ENCODE measurements at regions not wholly inside any gene's neighbourhood (a gene's known extent, or its start where the extent isn't known, plus 50 kb on each side); places are given as distances from the start of the nearest gene placed in this dataset.

DNA sequence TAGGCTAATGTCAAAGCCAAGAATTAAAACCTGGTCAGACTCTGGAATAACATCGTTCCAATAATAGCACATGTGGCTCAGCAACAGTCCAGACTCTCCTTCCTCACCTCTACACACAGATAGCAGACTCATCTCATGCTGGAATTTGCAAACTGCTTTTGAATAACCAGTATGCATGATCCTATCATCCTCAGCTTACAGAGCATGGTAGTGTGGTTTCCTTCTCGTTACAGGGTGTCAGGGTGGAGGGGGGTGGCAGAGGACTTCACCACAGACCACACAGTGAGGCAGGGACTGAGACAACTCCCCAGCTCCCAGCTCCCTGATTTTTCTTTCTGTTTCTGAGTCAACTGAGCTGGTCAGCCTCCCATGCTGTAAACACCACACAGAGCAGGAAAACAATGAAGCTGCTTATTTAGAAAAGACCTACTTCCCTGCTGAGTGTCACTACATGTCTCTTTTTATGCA is 101.6 kb downstream of the RPL22L1 start:
- Histone ChIP-seq H2AFZ (ENCODE audit: insufficient read depth, low read depth, low read length, poor library complexity, severe bottlenecking) (no peak overlapping the region), H3K27ac (ENCODE audit: low read length in 2 of 2) (no peak overlapping the region), H3K27me3 (replicated peaks in 1 of 4; ENCODE audit: control extremely low read depth in 1 of 4, control insufficient read depth in 3 of 4, insufficient read depth in 4 of 4, low read length in 3 of 4) (peaks cover 0 to 3% (median 1%) of the 10 kb centered on the region in 4 experiments), H3K4me1 (ENCODE audit: control insufficient read depth in 2 of 2, insufficient read depth in 2 of 2, low read length in 2 of 2) (no peaks in the 10 kb centered on the region), H3K9me3 (ENCODE audit: control extremely low read depth in 1 of 3, control insufficient read depth in 2 of 3, insufficient read depth in 1 of 3, low read length in 2 of 3) (no peaks in the 10 kb centered on the region), H4K20me1 (ENCODE audit: control insufficient read depth, insufficient read depth, low read length, poor library complexity, severe bottlenecking) (no peaks in the 10 kb centered on the region), H3K4me2 (replicated peaks; ENCODE audit: low read depth, low read length, poor library complexity, severe bottlenecking) (no peak overlapping the region), H3K36me3 (replicated peaks in 1 of 2; ENCODE audit: control extremely low read depth in 1 of 2, control insufficient read depth in 1 of 2, extremely low read depth in 1 of 2, insufficient read depth in 2 of 2, low read length in 1 of 2) (no peaks in the 10 kb centered on the region), H3K79me2 (ENCODE audit: control insufficient read depth, insufficient read depth, low read length) (no peaks in the 10 kb centered on the region), H3K4me3 (ENCODE audit: control extremely low read depth in 1 of 5, extremely low read depth in 1 of 5, insufficient read depth in 1 of 5, low read depth in 2 of 5, low read length in 4 of 5) (no peak overlapping the region), H3K9ac (ENCODE audit: low read length) (no peak overlapping the region)
- WGBS (ENCODE audit: insufficient coverage), result 100% methylated on average over 1 of the region's 2 CpGs
- CTCF ChIA-PET, result interaction anchor here (0.6 kb wide), 1 partner anchor 268 kb away, joined by 3 read pairs; no protein-coding TSS in a partner anchor
- POLR2A ChIA-PET, result no interaction called here
- TF ChIP-seq EZH2 (IDR thresholded peaks at IDR 0.05; ENCODE audit: borderline replicate concordance, insufficient read depth, low read depth, low read length, poor library complexity, severe bottlenecking), result no peak
- TF ChIP-seq, protein P1, sequence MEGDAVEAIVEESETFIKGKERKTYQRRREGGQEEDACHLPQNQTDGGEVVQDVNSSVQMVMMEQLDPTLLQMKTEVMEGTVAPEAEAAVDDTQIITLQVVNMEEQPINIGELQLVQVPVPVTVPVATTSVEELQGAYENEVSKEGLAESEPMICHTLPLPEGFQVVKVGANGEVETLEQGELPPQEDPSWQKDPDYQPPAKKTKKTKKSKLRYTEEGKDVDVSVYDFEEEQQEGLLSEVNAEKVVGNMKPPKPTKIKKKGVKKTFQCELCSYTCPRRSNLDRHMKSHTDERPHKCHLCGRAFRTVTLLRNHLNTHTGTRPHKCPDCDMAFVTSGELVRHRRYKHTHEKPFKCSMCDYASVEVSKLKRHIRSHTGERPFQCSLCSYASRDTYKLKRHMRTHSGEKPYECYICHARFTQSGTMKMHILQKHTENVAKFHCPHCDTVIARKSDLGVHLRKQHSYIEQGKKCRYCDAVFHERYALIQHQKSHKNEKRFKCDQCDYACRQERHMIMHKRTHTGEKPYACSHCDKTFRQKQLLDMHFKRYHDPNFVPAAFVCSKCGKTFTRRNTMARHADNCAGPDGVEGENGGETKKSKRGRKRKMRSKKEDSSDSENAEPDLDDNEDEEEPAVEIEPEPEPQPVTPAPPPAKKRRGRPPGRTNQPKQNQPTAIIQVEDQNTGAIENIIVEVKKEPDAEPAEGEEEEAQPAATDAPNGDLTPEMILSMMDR (IDR thresholded peaks at IDR 0.05), result no peak
- intact Hi-C loops (cut with micrococcal nuclease), result no loop called here
- H3K27ac Mint-ChIP-seq, result no peak overlapping the region
- H3K27me3 Mint-ChIP-seq, result peaks cover 23% of the 10 kb centered on the region
- H3K4me1 Mint-ChIP-seq, result no peaks in the 10 kb centered on the region
- no peak for DNase-seq
- no peak overlapping the region for H3K4me3 Mint-ChIP-seq
- H3K9me3 Mint-ChIP-seq (ENCODE audit: insufficient read depth), result no peaks in the 10 kb centered on the region
- no peak for ATAC-seq (ENCODE audit: low read depth)

DNA sequence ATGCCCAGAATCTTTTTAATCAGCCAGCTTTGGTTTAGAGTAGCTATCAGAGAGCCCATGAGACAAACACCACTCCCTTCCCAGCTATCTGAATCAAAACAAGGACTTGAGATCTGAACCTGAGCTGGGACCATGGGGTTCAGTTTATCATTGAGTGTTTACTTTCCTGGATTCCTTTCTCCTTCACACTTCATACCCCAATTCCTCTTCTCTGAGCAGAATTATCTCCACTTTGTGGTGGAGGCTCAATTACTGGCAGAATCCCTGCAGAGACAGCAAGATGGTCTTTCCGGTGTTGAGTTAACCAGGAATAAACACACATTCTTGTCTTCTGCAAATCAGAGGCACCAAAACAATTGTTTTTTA is 102.4 kb downstream of the RPL22L1 start:
- Histone ChIP-seq H3K4me3 (ENCODE audit: control extremely low read depth in 1 of 5, extremely low read depth in 1 of 5, insufficient read depth in 1 of 5, low read depth in 2 of 5, low read length in 4 of 5) (no peak overlapping the region), H3K4me2 (replicated peaks; ENCODE audit: low read depth, low read length, poor library complexity, severe bottlenecking) (no peak overlapping the region), H3K36me3 (replicated peaks in 1 of 2; ENCODE audit: control extremely low read depth in 1 of 2, control insufficient read depth in 1 of 2, extremely low read depth in 1 of 2, insufficient read depth in 2 of 2, low read length in 1 of 2) (no peaks in the 10 kb centered on the region), H3K79me2 (ENCODE audit: control insufficient read depth, insufficient read depth, low read length) (no peaks in the 10 kb centered on the region), H4K20me1 (ENCODE audit: control insufficient read depth, insufficient read depth, low read length, poor library complexity, severe bottlenecking) (no peaks in the 10 kb centered on the region), H3K27ac (ENCODE audit: low read length in 2 of 2) (no peak overlapping the region), H3K9ac (ENCODE audit: low read length) (no peak overlapping the region), H3K9me3 (ENCODE audit: control extremely low read depth in 1 of 3, control insufficient read depth in 2 of 3, insufficient read depth in 1 of 3, low read length in 2 of 3) (no peaks in the 10 kb centered on the region), H3K27me3 (replicated peaks in 1 of 4; ENCODE audit: control extremely low read depth in 1 of 4, control insufficient read depth in 3 of 4, insufficient read depth in 4 of 4, low read length in 3 of 4) (peaks cover 0 to 3% (median 1%) of the 10 kb centered on the region in 4 experiments), H3K4me1 (ENCODE audit: control insufficient read depth in 2 of 2, insufficient read depth in 2 of 2, low read length in 2 of 2) (no peaks in the 10 kb centered on the region), H2AFZ (ENCODE audit: insufficient read depth, low read depth, low read length, poor library complexity, severe bottlenecking) (no peak overlapping the region)
- ChIA-PET POLR2A (no interaction called here), CTCF (no interaction called here)
- no CpG with 5 or more reads among the region's 1 CpG for WGBS (ENCODE audit: insufficient coverage)
- Mint-ChIP-seq H3K4me3 (no peak overlapping the region), H3K4me1 (no peaks in the 10 kb centered on the region), H3K27ac (no peak overlapping the region), H3K9me3 (ENCODE audit: insufficient read depth) (no peaks in the 10 kb centered on the region), H3K27me3 (peaks cover 22% of the 10 kb centered on the region)
- intact Hi-C loops (cut with micrococcal nuclease), result no loop called here
- DNase-seq (no peak), ATAC-seq (ENCODE audit: low read depth) (no peak)
- no peak for TF ChIP-seq EZH2 (IDR thresholded peaks at IDR 0.05; ENCODE audit: borderline replicate concordance, insufficient read depth, low read depth, low read length, poor library complexity, severe bottlenecking)
- TF ChIP-seq, protein P1 (IDR thresholded peaks at IDR 0.05), result no peak
